ENCODE measurements at regions not wholly inside any gene's neighbourhood (a gene's known extent, or its start where the extent isn't known, plus 50 kb on each side); places are given as distances from the start of the nearest gene placed in this dataset.

- DNase-seq: no peak
Measured at GRCh38 chr10:24152270-24152669, 56.7 kb upstream of the KIAA1217 start.

GRCh38 chr10:24153031-24153430 lies 55.9 kb upstream of the KIAA1217 start:
- DNase-seq: no peak

- DNase-seq: no peak
Measured at GRCh38 chr10:24153537-24153936, 55.4 kb upstream of the KIAA1217 start.

- DNase-seq: no peak
Measured at GRCh38 chr10:24156686-24157085, 52.3 kb upstream of the KIAA1217 start.

- DNase-seq: no peak
Measured at GRCh38 chr10:24157567-24157966, 51.4 kb upstream of the KIAA1217 start.
